HG03108 (cell line): ENCODE measurements at regions not wholly inside any gene's neighbourhood (a gene's known extent, or its start where the extent isn't known, plus 50 kb on each side); places are given as distances from the start of the nearest gene placed in this dataset.

Experiments used
- ATAC-seq: cut with Tn5 transposase; IDR thresholded peaks from one replicate; pipeline ENCODE4 v1.9.1; 2021; ENCODE audit warnings: moderate library complexity; ENCODE audit not compliant: unreplicated experiment

DNA sequence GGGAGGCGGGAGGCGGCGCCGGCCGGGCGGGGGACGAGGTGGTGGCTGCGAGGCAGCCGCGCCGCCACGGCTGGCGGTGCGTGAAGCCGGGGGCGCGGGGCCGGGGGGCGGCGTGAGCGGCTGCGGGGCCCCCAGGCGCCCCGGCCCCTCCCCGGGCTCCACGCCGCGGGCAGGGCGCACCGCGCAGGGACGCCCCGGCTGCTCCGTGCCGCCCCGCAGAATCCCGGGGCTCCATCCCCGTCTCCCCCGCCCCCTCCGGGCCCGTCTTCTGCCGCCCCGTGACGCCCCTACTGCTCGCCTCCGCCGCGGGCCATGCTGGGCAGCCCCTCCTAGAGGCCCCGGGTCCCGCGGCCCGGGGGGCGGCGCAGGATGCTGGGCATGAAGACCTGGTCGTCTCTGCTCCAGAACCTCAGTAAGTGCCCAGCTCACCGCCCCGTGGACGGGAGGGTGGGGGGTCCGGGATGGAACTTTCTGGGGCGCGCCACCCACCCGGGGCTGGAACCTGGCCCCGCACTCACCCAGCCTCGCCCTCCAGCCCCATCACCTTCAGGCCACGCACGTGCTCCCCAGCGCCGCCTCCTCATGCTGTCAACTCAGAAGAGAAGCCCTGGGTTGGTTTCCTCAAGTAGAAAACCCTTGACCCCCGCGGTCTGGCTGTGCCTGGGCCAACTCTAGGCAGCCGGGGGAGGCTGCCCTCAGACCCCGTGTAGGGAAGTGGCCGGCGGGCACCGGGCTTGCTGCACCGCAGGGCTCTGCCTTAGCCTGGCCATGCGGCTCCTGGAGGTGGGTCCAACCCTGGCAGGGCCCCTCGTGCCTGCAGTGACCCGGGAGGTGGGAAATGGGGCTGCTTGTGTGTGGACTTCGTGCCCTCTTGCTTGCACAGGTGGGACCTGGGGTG, 150.2 kb upstream of the GSE1 start:
- ATAC-seq: no peak

DNA sequence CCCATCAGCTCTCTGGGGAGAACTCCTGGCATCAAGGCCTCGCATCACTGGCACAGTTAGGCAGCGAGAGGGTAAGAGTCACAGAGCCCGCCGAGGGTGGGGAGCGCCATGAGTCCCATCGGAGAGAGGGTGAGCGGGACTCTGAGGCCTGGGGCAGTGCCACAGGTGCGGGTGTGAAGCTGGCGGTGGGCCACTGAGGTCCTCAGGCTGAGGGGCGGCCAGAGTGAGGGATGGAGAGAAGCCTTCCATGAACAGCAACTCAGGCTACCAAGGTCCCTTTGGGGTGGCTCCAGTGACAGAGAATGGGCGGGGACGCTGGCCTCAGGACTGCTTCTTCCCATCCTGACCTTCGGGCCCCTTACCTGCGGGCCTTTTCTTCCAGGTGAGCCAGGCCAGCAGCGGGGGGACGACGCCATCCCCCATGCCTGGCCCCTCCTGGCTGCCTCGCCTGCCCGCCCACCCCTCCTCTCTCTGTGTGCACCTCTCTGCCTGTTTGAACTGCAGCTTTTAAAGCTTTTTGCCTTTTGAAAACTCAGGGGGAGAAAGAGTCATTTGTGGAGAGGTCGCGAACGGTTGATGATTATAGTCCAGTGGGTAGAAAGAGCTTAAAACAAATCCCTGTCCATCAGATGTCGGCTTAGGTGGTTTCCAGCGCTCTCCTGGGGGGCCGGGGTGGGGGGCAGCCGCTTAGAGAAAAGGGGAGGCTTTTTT, 149.3 kb upstream of the GSE1 start:
- no peak for ATAC-seq

DNA sequence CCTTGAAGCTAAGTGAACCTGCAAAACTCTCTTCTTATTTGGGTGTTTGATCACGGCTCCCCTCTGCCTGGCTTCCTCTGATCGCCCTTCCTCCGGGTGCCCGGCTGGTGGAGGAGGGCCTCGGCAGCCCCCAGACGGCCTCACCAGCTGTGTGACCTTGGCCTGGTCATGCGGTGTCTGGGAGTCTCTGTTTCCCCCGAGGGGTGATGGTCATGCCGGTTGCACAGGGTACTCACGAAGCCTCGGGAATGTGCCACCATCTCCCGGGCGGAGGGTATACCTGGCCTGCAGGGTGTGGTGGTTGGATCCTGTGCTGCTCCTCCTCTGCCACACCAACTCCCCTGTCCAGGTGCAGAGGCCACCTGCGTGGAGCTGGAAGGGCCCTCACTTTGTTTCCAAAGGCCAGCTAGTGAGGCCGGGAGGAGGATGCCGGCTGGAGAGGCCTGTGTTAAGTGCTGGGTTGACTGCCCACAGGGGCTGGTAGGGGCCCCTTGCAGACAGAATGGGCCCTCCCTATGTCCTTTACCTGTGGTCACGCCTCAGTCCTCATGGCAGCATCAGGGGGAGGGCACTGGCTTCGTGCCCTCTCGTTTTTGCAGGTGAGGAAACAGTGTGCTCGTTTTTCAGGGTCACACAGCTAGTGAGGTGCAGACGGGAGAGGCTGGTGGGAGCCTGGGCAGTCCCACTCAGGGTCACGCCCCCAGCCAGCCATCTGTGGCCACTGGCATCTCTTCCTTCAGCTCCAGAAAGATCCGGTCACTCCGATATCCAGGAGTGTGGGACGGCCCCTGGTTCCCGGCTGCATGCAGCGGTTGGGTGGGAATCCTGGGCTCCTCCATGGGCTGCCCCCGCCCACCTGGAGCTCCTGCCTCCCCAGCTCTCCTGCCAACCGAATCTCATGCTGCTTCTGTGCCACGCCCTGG, 148.5 kb upstream of the GSE1 start:
- no peak for ATAC-seq

DNA sequence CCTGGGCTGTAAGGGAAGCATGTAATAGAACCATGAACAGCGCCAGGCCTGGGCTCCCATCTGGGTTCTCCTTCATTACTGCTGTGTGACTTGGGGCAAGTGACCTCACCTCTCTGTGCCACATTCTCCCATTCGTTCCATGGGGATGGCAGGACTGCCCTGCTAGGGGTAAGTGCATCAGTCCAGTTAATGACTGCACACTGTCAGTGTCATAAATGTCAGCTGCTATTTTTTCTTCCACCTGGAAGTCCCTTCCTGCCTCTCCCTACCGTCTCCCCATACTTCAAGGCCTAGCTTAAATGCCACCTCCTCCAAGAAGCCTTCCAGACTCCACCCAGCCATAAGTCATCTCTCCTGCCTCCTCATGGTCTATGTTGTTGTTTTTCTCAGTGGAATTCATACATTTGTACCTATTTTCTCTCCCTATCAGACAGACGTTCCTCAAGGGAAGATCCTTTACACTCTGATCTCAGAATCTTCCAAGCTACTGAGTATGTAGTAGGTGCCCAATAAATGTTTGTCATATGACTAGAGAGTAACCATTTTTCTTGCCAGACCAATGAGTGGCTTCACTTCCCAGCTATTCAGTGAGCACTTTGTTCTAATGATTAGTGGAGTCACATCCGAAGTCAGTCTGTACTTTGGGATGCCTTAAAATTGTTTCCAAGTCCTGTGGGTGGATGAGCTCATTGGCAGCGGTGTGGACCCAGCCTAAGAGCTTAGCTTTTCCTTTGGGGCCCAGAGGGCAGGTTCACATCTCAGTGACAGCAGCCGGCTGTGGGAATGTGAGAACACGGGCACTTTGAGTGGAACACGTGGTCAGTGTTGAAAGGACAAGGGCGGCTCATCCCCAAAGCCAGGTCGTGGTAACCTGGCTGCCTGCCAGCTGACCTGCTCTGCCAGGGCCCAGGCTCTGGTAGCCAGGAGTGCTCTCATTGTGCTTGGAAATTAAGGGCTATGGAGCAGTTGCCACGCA, 147.5 kb upstream of the GSE1 start:
- ATAC-seq: no peak

DNA sequence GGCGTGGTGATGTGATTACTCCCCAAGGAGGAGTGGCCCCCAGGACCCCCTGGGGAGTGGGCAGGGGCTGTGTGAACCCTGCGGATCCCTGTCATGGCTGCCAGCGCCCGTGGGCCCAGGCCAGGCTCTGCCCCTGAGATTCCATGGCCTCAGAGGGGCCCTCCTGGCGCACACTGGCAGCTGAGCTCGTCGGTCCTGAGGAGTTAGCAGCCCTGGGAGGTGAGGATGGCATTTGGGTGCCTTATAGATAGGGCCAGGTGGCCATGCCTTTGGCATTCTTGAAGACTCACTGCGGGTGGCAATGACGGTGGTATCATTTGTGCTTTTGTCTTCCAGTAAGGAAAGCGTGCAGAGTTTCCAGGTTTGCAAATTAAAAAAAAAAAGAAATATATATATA, 146.8 kb upstream of the GSE1 start:
- ATAC-seq: no peak

DNA sequence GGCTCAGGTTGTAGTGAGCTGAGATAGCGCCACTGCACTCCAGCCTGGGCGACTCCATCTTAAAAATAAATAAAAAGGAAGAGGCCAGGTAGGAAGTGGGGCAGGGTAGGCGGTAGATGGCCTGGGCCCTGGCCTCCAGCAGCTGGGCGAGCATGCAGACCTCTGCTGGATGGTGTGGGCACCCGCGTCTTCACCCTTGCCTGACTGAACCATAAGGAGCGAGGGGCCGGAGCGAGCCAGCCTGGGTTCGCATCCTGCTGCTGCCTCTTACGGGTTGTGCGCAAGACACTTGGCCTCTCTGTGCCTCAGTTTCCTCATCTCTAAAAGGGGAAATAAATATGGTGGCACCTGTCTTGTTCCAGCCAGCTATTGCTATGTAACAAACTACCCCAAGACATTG, 146.1 kb upstream of the GSE1 start:
- ATAC-seq: no peak

DNA sequence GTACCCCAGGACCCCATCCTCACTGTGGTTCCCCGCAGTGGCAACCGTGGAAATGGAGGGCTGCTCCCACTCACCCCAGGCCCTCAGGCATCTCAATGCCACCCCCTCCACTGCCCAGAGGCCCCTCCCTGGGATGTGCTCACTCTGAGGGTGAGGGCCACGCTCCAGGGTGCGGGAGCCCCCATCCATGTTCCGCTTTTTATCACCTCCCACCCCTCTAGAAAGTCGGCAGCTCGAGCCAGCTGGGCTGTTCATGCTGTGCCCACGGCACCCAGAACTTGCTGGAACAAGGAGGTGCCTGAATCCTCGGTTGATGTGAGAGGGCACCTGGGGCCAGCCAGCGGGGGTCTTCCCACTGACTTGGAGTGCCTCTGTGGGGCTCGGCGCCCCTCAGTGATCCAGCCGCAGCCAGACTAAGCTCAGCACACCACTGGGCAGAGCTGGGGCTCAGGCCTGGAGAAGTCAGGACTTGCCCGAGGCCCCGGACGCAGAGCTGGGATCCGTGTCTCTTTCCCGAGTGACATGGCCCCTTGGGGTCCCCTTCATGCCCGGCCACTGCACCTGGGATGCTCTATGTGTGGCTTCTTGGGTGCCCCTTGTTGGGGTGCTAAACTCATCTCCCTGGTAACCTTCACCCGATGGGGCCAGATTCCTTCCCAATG, 143.1 kb upstream of the GSE1 start:
- no peak for ATAC-seq

DNA sequence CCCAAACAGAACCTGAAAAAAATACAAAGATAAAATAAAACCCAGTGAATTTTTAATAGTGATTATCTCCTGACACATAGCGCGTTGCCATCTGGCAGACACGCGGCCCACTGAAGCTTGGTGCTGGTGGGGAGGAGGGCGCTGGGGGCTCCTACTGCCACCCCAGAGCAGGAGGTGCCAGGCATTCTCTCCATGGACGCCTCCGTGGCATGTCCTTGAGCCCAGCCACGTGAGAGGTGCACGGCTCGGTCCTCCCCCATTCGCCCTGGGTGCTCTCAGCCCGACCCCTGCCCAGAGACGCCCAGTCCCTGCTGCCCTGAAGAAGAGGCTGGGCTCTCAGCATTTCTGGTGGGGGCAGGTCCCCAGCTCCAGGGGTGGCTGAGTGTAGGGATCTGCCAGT, 142.2 kb upstream of the GSE1 start:
- no peak for ATAC-seq

DNA sequence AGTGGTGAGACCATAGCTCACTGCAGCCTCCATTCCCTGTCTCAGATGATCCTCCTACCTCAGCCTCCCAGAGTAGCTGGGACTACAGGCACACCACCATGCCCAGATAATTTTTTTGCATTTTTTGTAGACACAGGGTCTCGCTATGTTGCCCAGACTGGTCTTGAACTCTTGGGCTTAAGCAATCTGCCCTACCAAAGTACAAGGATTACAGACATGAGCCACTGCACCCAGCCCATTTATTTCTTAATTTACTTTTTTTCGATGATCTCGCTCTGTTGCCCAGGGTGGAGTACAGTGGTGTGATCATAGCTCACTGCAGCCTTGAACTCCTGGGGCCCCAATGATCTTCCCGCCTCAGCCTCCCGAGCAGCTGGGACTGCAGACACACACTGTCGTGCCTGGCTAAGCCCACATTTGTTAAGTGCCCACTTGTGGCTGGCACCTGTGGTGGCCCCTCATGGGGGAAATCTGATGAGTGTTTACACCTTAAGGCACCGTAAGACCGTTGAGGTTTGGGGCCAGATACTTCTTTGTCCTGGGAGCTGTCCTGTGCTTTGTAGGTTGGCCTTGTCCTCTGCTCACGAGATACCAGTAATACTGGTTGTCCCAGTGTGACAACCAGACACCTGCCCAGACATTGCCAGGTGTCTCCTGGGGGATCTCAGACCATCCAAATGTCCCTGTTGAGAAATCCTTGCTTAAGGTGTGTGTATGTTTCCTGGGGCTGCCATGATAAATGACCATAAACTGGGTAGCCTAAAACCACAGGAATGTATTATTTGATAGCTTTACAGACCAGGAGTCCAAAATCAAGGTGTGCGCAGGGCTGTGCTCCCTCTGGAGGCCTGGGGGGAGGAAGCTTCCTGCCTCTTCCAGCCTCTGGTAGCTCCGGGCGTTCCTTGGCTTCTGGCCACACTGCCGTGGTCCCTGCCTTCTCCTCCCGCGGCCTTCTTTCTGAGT, 141.4 kb upstream of the GSE1 start:
- no peak for ATAC-seq

DNA sequence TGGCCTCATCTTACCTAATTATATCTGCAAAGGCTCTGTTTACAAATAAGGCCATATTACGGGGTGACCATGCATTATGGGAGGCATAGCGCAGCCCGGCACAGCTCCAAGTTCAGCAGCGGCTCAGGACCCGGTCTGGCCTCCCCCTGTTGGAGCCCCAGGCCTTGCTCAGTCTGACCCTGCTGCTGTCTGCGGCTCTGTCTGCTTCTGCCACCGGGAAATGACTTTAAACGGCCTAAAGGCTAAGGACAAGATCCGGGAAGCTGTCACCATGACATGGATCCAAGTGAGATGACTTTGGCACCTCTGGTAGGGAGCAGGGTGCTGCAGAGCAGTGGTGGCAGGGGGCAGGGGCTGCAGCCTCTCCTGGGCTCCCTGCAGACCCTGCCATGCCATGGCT, 140.6 kb upstream of the GSE1 start:
- no peak for ATAC-seq

DNA sequence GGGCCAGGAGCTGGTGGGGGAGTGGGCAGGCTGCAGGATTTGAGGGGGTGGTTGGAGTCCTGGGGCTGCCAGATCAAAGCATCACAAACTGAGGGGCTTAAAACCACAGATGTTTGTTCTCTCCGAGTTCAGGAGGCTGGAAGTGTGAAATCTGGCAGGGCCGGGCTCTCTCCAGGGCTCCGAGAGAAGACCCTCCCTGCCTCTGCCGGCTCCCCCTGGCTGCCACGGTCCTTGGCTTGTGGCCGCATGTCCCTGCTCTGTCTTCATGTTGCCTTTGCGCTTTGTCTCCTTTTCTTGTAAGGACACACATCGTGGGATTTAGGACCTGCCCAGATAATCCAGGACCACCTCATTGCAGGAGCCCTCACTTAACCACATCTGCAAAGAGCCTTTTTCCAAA, 139.8 kb upstream of the GSE1 start:
- ATAC-seq: no peak

DNA sequence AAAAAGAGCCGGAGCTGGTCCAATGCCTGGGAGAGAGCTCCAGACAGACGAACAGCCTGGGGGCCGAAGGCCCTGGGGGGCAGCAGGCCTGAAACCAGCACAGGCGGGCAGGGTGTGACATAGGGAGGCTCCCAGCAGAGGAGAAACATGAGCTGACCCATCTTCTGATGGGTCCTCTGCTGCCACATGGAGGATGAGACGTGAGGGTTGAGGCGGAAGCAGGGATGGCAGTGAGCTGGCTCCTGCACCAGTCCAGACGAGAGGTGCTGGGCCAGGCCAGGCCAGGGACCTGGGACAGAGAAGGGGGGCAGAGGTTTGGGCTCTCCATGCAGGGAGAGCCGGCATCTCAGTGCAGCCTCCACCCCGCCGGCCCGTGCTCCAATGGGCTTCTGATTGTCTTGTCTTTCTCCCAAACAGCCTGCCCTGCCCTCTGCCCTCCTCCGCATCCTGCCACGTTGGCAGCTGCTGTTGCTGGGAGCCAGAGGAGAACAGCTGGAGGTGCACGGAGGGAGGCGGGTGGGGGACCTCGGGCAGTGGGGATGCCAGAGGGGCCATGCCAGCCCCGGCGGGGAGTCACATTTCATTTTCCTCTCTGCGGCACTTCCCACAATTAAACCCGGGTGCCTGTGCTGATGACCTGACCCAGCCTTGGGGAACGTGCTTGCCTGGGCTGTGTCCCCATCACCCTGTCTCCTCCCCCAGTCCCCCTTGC, 139.1 kb upstream of the GSE1 start:
- no peak for ATAC-seq

DNA sequence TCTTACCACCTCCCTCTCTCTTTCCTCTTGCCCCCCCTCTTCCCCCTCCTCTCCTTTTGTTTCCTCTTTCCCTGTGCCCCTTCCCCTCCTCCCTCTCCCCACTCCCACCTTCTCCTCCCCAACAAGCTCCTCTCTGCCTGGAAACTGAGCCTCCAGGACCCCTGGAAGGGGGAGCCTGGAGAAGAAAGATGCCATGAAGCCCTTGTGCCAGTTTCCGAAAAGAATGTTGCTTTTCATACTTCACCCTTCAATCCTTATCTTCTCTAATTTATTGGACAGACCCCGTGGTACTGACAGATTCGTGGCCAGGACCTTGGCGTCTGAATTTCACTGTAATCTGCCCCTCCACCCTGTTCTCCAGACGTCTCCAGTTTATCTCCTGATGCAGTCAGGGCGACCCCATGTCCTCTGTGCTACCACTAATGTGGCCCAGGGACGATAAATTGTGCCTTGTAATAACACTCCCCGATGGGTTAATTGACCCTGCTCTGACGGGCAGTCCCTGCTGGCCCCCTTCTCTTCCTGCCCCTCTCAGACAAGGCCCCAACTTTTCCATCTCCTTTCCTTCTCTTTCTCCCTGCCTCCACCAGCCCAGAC, 138.4 kb upstream of the GSE1 start:
- ATAC-seq: no peak

DNA sequence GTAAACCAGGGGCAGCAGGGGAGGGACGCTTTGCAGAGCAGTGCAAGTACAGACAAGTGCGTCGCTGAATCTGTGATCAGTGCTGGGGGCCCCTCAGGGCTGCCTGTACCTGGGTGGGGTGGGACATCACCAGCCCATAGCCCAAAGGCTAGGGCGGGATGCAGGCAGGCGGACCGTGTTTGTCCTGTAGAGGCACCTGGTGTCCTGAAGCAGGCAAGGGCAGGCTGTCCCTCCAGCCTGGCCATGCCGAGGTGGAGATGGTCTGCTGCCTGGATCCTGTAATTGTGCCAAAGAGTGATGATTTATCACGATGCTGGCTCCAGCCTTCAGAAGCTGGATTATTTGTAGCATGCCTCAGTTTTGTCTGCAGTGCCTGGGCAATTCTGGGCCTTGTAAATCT, 137.9 kb upstream of the GSE1 start:
- no peak for ATAC-seq

DNA sequence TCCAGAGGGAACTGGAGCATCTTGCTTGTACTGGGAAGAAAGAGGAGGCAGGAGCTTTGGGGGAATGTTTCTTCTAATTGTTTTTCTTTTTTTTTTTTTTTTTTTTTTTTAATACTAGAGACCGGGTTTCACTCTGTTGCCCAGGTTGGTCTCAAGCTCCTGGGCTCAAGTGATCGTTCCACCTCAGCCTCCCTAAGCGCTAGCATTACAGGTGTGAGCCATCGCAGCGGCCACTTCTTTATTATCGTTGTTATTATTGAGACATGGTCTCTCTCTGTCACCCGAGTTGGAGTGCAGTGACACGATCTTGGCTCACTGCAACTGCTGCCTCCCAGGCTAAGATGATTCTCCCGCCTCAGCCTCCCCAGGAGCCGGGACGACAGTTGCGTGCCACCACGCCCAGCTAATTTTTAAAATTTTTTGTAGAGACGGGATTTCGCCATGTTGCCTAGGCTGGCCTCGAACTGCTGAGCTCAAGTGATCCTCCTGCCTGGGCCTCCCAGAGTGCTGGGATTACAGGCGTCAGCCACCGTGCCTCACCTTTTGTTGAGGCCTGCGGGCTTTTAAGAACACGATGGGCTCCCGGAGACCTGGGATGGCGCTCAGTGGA, 137.3 kb upstream of the GSE1 start:
- ATAC-seq: no peak

DNA sequence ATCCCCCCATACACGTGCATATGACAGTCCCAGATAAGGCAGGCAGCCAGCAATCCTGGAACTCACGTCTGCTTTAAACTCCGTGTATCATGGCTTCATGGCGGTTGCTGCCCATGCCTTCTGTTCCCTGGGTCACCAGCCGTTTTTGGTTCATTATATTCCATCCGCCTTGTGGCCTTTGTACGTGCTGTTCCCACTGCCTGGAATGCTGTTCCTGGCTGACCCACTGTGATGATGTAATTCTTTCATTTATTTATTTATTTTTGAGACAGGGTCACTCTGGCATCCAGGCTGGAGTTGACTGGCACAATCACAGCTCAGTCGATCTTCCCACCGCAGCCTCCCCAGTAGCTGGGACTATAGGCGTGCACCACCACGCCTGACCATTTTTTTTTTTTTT, 136.7 kb upstream of the GSE1 start:
- ATAC-seq: no peak

DNA sequence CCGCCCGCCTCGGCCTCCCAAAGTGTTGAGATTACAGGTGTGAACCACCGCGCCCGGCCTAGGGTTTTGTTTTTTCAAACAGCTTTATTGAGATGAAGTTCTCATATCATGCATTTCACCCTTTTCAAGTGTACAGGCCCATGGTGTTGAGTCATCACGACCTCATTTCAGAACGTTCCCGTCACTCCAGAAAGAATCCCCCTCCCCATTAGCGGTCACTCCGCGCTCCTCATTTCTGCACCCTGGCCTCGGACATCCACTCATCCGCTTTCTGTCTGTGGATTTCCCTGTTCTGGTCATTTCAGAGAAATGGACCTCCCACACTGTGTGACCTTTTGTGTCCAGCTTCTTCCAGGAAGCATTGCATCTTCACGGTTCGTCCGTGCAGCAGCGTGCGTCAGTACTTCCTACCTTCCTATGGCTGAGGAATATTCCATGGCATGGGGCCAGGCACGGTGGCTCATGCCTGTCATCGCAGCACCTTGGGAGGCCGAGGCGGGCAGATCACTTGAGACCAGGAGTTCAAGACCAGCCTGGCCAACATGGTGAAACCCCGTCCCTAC, 135.2 kb upstream of the GSE1 start:
- ATAC-seq: no peak
